T-helper 2 cell (primary cell): ENCODE measurements at regions not wholly inside any gene's neighbourhood (a gene's known extent, or its start where the extent isn't known, plus 50 kb on each side); places are given as distances from the start of the nearest gene placed in this dataset.
"Not testable (repeated sequence)": the region's sequence is repeated elsewhere in the genome, so short reads cannot be mapped to it uniquely, and the experiment has no call there.

ENCODE experiments used
- DNase-seq, 5 experiments: peaks; one replicate each; pipeline versions ENCODE4 v3.0.0 to v3.0.0-alpha.2; 2012 to 2022

DNA sequence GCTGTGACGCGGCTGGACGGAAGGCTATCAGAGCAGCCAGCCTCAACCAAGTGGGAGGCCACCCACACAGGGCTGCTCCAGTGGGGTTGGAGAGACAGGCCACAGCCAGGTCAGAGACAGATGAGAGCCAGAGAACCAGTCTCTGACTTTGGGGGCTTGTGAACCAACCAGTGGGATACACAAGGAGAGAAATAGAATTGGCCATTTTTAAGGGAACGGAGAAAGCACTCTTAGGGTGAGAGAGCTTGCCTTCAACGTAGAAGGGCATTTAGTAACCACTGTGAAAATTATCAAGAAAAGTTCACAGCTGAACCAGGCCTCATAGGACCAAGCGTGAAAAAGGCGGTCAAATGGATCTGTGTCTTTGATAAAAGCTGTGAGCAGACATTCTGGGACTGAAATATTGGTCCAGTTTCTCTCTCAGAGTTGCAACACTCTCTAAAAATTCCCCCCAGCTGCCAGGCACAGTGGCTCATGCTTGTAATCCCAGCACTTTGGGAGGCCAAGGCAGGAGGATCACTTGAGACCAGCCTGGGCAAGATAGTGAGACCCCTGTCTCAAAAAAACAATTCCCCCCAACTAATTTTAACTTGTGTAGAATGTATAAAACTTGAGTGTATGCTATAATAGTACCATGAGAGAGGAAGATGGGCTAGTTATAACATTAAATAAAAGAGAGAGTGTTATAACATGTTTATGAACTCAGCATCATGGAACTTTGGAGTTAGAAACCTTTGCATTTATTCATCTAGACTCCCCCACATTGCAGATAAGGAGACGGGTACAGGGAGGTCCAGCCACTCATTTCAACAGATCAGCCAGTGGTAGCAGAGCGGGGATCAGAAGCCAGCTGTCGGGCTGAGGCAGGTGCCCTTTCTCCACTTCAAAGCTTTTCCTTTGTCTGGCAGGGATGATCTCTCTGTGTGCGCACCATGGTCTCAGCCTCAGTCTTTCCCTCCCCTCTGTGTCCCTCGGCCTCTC is 132.2 kb downstream of the NPIPB11 start:
- not testable (repeated sequence) for DNase-seq

DNA sequence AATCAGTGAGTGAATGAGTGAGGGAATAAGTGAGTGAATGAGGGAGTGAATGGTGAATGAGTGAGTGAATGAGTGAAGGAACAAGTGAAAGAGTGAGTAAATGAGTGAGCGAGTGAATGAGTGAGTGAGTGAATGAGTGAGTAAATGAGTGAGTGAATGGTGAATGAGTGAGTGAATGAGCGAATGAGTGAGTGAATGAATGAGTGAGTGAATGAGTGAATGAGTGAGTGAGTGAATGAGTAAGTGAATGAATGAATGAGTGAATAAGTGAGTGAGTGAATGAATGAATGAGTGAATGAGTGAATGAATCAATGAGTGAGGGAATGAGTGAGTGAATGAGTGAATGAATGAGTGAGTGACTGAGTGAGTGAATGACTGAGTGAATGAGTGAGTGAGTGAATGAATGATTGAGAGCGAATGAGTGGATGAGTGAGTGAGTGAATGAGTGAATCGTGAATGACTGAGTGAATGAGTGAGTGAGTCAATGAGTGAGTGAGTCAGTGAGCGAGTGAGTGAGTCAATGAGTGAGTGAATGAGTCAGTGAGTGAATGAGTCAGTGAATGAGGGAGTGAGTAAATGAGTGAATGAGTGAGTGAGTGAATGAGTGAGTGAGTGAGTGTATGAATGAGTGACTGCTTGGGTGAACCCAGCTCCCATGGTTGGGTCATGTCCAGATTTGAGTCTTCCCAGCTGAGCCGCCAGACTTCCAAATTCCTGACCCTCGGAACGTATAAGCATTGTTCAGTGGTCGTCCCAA is 133.0 kb downstream of the NPIPB11 start:
- peak in 1 of 5 experiments; percentile 31 for DNase-seq

DNA sequence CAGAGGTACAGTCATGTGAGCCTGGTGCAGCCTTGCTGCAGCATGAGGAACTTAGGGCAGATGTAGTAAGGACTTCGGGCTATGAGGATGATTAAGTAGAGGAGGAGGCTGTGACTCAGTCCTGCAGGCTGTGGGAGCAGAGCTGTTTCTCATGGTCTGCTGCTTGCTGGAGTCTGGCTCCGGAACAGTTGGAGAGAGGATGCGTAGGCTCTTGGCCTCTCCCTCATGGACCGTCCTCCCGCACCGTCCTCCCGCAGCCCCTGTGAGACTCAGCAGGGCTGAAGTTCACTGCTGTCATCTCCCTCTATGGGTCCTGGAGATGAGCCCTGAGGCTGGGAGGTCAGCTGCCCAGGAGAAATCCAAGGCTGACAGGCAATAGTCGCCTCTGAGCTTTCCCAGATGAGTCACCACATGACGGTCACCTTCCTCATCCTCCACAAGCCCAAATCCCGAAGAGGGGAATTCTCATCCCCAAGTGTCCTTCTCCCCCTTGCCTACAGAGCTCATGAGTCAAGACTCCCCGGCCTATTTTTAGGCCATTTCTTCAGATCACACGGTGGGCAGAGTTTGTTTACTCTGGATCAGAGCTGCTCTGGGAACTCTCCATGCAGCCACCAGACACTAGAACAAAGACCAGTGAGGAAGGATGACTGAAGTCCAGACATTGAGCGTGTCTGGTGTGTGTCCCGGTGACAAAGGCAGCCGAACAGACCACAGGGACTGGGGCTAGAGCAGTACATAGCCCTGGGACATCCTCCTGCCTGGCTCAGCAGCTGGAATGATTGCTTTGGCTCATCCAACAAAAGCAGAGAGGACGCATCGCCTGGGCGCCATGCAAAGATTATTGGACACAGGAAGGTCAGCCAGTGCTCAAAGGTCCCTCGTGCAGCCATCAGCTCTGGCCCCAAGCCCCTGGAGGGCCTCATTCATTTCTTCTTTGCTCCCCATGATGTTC is 134.5 kb downstream of the NPIPB11 start:
- not testable (repeated sequence) for DNase-seq

DNA sequence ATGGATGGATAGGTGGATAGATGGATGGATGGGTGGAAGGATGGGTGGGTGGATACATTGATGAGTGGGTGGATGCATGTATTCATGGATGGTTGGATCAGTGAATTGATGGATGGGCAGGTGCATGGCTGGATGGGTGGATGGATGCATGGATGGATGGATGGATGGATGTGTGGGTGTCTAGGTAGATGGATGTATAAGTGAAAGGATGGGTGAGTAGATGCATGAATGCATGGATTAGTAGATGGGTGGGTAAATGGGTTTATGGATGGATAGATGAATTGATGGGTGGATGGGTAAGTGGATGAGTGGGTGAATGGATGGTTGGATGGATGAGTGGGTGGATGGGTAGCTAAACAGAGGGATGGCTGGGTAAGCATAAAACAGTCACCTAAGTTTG is 135.6 kb downstream of the NPIPB11 start:
- DNase-seq = not testable (repeated sequence)

DNA sequence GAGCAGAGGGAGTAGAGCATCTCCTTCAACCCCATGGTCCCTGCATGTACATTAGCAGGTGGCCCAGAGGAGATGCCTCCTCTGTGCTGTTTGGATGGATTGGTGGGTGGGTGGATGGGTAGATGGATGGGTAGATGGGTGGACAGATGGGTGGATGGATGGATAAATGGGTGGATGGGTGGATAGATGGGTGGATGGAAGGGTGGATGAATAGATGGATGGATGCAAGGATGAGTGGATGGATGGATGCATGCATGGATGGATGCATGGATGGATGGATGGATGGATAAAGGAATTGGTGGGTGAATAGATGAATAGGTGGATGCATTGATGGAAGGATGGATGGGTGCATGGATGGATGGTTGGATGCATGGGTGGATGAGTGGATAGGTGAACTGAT is 136.5 kb downstream of the NPIPB11 start:
- not testable (repeated sequence) for DNase-seq

DNA sequence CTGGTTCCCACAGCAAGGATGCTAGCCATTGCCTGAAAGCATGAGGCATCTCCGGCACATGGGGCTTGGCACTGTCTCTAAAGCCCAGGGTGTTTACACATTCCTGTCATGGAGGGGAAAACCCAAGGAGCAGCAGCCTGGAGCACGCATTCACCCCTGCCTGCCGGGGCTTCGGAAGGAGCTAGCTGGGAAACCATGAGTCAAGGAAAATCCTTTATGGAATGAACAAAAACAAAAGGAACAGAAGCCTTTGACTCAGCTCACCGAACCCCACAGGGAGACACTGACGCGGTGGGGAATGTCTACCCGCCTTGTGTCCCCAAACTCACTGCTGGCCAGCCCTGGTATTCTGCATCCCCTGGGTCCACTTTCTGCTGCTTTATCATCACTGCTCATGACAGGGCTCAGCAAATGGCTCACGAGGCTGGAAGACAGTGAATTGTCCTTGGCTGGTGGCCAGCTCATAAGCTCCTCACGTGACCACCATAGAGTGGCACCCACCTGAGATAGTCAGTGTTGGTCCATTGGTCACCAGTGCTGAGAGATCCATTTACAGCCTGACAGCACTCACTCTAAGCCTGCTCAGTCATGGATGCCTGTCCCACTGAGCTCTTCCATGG is 137.2 kb downstream of the NPIPB11 start:
- not testable (repeated sequence) for DNase-seq

DNA sequence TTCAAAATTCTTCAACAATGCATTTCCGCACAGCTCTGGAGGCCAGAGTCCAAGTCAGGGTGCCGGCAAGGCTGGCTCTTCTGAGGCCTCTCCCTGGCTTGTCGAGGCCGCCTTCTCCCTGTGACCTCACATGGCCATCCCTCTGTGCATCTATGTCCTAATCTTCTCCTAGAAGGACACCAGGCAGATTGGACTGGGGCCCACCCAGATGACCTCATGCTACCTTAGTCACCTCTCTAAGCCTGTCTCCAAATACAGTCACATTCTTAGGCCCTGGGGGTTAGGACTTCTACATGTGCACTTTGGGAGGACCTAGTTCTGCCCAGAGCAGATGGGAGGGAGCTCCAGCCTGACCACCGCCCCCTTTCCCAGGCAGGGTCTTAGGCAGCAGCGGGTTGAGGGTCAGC is 137.7 kb downstream of the NPIPB11 start:
- DNase-seq = not testable (repeated sequence)

DNA sequence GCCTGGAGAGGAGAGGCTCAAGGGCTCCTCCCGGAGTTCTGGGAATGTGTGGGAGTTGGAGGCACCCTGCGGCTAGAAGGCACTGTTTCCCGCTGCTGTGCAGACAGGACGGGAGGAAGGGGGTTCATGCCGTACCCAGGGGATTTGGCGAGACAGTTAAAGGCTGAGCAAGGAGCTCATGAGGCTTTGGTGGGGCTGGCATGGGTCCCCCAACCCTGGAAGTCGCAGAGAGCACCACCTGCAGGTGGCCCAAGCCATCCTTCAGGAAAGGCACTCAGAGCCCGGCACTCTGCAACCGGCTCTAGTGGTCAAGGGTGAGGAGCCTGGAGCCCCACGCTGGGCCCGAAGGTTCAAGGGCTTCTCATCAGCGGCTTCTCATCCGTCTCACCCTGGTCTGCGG is 138.2 kb downstream of the NPIPB11 start:
- DNase-seq = not testable (repeated sequence)

DNA sequence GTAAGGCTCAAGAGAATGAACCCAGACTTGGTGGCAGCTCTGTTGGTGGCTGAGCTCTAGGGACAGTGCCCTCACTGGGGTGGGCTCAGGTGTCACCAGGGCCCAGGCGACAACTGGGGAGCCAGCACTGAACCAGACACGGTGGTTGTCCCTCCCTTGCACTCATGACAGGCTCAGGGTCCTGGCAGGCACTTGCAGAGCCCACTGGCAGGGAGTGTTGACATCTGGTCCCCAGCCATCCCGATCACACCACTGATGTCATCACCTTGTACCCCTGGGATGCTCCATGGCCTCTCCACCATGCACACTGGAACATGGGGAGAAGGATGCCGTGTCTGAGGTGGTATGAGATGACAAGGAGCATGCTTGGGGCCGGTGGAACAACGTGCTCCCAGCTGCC is 138.6 kb downstream of the NPIPB11 start:
- DNase-seq = not testable (repeated sequence)

DNA sequence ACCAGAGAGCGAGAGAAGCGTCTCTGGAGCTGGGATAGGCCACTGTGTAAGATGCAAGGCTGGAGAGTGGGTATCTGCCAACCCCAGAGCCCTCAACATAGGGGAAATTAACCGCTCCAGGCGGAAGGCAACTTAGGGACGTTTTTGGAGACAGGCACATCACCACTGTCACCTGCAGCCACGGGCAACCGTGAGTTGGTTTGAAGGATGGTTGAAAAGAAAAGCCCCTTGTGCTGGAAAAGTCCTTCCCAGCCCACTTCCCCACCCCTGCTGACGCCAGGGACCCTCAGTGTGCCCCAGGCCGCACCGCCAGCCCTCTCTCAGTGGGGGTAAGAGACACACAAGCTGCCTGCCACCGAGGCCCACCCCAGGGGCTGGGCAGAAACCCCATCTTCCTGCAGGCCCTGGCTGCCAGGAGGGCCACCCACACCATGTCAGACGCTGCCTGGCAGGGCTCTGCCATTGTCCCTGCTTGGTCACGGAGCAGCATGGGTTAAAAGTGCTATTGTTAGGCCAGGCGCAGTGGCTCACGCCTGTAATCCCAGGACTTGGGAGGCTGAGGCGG is 139.4 kb downstream of the NPIPB11 start:
- DNase-seq = not testable (repeated sequence)

DNA sequence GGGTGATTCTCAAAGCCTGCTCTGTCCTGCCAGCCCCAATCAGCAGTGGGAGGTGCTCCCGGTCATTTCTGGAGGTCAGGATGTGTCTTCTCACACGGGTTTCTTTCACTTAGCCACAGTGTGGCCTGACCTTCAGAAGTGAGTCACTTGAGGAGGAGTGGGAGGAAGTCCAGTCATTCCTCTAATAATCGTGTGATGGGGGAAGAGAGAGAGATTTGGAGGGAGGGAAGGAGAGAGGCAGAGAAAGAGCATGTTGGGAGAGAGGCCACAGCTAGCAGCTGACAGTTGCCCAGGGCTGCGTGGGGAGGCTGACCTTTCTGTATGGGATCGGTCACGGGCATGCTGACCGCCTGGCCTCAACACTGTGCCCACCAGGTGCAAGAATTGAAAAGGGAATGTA is 139.9 kb downstream of the NPIPB11 start:
- not testable (repeated sequence) for DNase-seq

DNA sequence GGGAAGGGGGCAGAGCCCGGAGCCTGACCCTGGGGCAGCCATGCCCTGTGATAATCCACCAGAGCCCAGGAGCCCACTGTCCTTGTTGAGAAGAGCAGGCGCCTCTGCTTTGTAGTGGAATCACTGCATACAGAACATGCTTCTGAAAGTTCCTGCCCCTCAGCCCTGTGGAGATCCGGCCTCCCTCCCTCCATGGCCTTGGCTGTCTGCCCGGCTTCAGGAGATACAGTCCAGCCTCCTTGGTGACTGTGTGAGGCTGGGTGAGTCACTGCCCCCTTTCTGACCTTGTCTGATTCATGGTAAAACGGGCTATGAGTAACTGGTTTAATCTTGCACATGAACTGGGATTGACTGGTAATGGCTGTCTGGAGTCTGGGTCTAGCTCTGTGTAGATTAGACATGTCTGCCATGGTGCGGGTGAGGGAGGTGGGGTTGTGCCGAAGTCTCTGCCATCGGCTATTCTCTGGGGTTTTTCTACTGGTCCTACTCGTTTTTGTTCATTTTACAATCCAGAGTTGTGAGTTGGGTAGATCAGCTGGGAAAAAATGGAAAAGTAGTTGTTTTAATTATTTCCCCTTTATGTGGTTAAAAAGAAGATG is 141.2 kb downstream of the NPIPB11 start:
- not testable (repeated sequence) for DNase-seq

DNA sequence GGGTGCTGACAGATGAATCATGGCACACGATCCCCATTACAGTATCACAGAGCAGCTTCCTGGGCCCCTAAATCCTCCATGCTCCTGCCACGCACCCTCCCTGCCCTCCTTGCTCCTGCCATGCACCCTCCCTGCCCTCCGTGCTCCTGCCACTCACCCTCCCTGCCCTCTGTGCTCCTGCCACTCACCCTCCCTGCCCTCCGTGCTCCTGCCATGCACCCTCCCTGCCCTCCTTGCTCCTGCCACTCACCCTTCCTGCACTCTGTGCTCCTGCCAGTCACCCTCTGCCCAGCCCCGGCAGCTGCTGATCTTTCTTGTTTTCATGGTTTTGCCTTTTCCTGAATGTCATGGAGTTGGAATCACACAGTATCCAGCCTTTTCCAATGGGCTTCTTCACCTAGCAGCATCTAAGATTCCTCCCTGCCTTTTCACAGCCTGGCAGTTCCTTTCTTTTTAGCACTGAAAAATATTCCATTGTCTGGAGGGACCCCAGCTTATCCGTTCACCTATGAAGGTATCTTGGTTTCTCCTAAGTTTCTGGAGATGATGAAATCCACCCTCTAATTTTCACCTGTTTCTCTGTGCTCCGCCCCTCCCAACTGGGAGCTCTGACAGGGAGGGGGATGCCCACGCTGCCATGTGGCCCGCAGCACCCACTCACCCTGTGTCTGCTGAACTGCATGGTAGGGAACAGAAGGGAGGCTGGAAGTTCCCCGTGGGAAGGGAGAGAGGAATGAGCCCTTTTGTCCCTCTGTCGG is 142.3 kb downstream of the NPIPB11 start:
- DNase-seq = not testable (repeated sequence)

DNA sequence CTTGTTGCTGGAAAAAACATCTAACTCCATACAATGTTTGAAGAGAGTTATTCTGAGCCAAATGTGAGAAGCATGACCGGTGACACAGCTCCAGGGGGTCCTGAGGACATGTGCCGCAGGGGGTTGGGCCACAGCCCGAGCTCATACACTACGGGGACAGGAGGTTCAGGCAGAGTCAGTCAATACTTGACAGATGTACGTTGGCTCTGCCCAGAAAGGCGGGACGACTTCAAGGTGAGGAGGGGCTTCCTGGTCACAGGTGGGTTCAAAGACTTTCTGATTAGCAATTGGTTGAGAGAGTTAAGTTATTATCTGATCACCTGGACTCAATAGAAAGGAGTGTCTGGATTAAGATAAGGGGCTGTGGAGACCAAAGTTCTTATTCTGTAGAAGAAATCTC is 143.8 kb downstream of the NPIPB11 start:
- DNase-seq = not testable (repeated sequence)

DNA sequence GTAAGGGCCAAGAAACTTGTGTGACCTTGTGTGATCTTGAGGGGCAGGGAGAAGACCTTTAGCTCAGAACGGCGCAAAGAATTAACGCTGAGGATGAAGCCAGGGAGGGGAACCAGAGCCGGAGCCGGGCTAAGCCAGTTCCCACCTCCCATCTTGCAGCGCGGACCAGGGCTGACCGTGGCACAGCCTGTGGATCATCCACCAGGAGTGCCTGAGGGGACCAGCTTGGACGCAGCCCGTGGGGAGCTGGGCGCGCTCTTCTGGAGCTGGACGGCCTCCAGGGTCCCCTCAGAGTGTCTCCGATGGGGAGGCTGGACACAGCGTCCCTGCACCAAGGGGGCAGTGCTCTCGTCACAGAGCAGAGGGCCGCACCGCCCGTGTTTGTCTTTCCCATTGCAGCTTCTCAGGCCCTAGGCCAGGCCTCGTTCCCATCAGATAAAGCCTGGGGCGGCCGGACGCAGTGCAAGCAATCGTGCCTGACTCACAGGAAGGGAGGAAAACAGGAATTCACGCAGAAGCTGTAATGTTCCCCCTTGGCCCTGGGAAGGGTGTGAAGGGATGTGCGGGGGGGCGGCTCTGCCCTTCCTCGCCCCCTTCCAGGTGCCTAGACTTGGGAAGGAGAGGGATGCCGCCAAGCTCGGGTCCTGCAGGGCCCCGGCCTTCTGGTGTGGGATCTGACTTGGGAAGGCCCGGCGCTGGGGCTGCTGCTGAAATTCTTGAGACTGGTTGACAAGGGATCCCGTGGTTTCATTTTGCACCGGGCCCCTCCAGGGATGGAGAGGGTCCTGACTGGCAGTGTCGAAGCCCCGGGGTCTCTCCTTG is 144.9 kb downstream of the NPIPB11 start:
- DNase-seq = not testable (repeated sequence)

DNA sequence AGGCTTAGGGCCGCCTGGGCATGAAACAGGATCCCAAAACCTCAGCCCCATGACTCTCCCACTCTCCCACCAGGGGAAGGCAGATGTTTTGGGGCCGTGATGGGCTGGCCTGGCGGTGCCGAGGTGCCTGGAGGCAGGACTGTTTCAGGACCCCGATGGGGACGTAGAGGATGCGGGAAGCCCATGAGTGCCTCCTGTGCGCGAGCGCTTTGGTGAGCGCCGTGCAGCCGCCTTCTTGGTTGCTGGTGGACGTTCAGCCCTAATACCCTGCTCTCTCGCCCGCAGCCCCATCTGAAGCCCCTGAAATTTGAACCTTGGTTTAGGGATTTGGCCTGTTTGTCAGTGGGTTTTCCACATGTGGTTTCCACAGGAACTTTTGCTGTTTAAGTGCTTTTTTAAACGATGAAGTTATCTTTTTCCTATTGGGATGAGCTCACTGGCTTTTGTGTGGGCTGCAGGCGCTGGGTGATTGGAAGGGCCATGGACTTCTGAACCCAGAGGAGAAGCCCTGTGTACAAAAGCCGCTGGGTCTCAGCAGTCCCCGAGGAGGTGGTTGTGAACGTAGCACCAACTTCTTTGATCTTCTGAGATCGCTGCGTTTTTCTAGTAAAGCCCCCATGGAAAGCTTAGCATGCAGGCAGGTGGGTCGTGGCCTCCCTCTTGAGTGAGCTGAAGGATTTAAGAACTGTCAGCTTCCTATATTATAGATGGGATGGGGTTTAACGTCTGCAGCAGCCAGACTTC is 145.7 kb downstream of the NPIPB11 start:
- DNase-seq = not testable (repeated sequence)

DNA sequence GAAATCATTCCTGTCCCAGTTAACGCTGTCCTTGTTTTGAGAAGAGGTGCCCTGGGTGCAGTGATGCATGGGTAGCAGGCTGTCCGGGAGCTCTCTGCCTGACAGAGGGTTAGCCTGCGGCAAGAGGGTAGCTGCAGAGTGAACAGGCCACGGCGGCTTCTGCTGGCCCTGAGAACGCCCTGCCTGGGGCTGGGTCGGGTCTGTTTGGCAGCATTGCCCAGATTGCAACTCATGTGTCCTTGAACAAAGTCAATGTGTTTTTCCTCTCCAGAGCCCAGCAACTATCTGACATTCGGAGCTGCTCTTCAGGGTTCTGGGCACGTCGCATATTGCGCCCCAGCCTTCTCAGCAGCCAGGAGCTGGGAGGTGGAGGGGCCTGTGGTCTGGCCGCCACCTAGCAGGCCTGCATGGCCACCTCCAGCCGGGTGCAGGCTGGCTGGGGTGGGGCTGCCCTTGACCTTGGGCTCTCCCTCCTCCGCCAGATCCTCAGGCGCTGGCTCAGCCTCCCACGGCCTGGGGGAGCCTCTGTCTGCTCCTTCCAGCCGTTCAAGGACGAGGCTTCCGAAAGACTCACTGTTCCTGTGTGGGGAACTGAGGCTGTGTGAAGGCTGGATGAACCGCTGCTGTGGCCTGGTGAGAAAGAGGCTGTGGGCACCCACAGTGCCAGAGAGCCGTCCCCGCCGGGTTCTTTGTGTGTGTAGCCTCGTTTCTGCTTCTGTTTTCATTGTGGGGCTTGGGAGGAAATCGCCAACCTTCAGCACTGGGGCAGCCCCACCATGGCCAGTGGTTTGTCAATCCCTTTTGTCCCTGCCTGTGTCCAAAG is 146.7 kb downstream of the NPIPB11 start:
- DNase-seq = not testable (repeated sequence)
